ENCODE measurements at regions not wholly inside any gene's neighbourhood (a gene's known extent, or its start where the extent isn't known, plus 50 kb on each side); places are given as distances from the start of the nearest gene placed in this dataset.
"Not testable (repeated sequence)": the region's sequence is repeated elsewhere in the genome, so short reads cannot be mapped to it uniquely, and the experiment has no call there.

GRCh38 chr1:181324797-181325616 lies 158.3 kb upstream of the CACNA1E start:
- DNase-seq (ENCODE audit: low spot score) = no peak

- not testable (repeated sequence) for DNase-seq (ENCODE audit: low spot score)
These were observed 157.6 kb upstream of the CACNA1E start for GRCh38 chr1:181325765-181326164.

- DNase-seq (ENCODE audit: low spot score) = no peak
These were observed 157.0 kb upstream of the CACNA1E start for GRCh38 chr1:181326348-181326747.

- DNase-seq (ENCODE audit: low spot score) = no peak
These were observed 155.5 kb upstream of the CACNA1E start for GRCh38 chr1:181327796-181328195.

DNA sequence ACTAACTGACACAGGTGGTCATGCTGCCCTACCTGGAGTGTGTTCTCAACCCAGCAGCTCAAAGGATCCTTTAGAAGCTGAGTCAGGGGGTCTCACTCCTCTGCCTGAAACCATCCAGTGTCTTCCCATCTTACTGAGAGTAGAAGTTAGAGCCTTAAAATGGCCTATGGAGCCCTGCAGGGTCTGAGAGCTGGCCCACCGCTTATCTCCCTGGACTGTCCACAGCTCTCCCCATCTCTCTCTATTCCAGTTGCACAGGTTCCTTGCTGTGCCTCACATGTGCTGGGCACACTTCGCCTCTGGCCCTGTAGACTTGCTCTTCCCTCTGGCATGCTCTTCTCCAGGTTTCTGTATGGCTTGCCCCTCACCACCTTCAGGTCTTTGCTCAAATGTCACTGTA lies 148.6 kb upstream of the CACNA1E start:
- no peak for DNase-seq (ENCODE audit: low spot score)

- no peak for DNase-seq (ENCODE audit: low spot score)
These were observed 147.7 kb upstream of the CACNA1E start for GRCh38 chr1:181335631-181336030.

- no peak for DNase-seq (ENCODE audit: low spot score)
These were observed 142.2 kb upstream of the CACNA1E start for GRCh38 chr1:181341026-181341632.

DNA sequence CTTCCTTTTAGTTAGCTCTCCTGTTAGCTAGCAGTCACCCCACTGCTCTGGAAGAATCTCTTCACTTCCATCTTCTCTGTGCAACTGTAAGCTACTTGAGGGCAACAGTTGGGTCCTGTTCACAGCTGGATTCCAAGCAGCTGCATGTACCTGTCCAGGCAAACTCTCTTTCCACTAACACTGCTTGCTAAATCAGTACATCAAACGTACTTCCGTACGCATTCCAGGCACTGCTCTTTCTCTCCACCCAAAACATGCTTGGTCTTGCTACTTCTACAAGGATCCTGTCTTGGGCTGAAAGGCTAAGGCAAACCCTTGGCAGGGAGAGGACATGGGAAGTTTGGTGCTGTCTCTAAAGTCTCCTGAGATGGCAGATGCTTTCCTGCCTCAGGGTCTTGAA lies 139.2 kb upstream of the CACNA1E start:
- DNase-seq (ENCODE audit: low spot score) = no peak

GRCh38 chr1:181345146-181345545 lies 138.2 kb upstream of the CACNA1E start:
- DNase-seq (ENCODE audit: low spot score) = no peak

DNA sequence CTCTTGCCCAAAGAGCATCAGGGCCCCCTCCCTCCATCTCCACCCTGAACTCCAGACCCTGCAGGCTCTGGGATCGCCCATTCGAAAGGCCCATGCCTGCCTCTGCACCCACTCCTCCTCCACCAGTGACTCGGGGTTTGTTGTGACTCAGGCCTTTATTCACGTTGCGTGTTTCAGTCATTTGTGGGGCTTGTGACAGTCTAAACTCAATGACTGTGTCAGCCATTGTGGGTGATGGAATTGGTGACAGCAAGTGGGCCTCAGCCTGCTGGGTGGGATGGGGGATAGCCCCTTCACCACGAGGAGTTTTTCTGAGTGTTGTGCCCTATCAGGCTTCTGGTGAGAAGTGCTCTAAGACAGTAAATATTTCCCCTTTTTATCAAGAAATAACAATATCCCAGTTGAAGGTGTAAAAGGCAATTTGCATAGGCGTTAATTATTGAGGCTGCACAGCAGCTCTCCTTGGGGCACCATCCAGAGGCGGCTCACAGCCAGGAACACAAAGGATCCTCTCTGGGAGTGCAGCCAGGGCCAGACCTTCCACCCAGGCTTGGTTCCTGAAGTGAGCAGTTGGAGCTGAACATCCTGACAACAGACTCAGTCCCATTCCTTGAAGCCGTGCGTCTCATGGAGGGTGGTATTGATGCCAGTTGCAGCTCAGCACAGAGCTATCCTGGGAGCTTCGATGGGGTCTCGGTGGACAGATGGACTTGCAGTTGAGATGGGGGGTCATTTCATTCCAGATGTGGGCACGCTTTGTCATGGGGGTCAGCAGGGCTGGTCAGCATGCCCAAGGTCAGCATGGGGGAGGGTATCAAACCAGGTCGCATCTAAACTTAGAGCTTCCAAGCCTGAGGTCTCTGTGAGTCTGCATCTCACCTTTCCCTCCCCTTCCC lies 135.6 kb upstream of the CACNA1E start:
- DNase-seq (ENCODE audit: low spot score) = no peak

- no peak for DNase-seq (ENCODE audit: low spot score)
These were observed 133.8 kb upstream of the CACNA1E start for GRCh38 chr1:181349512-181349911.

DNA sequence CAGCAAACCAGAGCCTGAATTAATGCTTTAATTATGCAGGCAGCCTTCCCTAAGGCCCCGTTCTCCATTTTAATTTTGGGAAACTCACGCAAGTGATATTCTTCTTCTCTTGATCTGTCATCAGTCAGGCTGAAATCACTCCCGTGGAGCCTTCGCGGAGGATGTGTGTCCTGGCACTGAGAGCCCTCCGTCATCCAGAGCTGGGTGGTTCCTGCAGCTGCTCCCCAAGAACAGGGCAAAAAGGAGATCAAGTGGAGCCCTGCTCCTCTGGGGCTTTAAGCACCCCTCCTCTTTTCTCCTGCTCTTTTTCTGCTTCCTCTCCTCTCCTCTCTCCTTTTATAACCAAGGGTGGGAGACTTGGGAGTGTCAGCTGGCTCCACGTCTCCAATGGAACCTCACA lies 133.2 kb upstream of the CACNA1E start:
- DNase-seq (ENCODE audit: low spot score) = no peak

DNA sequence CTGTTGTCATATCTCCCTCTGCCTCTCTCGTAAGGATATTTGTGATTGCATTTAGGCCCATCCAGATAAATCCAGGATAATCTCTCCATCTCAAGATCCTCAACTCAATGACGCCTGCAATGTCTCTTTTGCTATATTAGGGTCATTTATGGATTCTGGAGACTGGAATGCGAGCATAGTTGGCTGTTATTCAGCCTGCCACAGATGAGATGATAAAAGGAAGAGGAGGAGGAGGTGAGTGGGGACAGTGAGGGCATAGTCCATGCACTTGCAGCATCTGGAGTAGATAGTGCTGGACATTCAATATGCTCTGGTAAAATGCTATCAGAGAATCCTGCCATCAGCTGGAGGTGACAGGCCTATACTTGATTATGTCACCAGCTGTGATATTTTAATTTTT lies 131.6 kb upstream of the CACNA1E start:
- no peak for DNase-seq (ENCODE audit: low spot score)

- no peak for DNase-seq (ENCODE audit: low spot score)
These were observed 130.6 kb upstream of the CACNA1E start for GRCh38 chr1:181352695-181353094.

DNA sequence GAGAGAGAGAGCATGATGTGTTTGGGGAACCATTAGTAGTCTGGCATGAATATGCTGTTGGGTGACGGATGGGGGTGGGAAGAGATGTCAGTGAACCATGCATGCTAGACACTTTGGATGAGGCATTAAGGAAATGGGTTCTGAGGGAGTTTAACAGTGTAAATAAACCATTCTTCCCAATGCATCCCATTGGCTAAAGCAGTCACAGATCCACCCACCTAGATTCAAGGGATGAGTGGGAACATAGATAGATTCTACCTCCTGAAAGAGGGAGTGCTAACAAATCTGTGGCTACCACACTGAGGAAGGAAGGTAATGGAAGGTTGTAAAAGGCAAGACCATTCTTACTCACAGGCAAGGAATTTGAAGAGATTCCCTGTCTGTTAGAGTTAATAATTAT lies 129.8 kb upstream of the CACNA1E start:
- DNase-seq (ENCODE audit: low spot score) = no peak

GRCh38 chr1:181354865-181355264 lies 128.5 kb upstream of the CACNA1E start:
- no peak for DNase-seq (ENCODE audit: low spot score)

DNA sequence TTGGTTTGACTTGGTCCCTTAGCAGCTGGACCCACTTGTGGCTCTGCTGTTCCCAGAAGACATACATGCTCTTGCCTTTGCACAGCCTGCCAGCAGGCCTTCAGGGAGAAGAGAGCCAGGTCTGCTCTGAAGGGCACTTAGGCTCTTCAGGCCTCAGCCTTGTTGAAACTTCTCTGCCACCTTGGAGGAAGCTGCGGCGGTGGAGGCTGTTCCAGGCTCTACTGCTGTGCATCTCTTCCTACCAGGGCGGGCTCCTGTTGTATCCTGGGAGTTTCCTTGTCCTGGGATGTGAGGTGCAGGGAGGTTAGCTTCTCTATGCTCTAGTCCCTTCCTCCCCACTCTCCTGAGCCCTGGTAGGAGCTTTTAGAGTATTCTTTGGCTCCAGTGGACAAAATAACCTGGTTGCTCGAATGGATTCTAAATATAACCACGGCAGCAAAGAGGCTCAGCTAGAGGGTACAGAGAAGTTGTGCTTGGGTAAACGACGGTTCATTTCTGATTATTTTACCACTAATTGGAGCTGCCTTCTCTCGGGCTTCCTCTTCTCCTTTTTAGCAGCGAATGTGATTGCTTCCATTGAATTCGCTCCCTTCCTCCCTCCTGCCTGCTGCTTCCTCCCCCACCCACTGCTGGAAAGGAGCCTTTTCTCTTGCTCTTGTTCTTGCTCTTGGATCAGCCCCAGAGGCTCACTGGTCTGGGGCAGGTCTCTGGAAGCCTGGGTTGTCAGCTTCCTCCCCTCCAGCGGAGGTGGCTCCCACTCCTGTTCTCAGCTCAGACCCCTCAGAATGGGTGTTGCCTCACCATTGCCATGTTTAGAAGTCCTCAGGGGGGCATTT lies 126.6 kb upstream of the CACNA1E start:
- DNase-seq (ENCODE audit: low spot score) = no peak

GRCh38 chr1:181359012-181359411 lies 124.3 kb upstream of the CACNA1E start:
- DNase-seq (ENCODE audit: low spot score) = no peak

- no peak for DNase-seq (ENCODE audit: low spot score)
These were observed 118.5 kb upstream of the CACNA1E start for GRCh38 chr1:181364801-181365200.

DNA sequence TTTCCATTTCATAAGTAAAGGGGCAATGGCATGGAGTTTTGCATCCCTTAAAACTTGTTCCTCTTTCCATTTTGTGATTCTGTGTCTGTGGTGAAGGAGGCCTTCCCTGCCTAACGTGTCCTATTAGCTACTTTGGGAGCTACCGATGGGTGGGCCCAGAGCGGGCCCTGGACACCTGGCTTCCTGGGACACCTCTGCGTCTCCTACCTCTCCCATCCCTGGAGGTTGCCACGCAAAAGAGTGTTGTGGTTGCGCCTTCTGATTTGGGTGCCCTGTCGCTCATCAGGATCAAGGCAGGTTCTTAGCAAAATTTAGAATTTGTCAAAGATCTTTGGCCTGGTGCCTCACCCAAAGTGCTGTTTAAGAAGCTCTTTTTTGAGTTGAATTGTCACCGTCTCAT lies 116.4 kb upstream of the CACNA1E start:
- DNase-seq (ENCODE audit: low spot score) = no peak

DNA sequence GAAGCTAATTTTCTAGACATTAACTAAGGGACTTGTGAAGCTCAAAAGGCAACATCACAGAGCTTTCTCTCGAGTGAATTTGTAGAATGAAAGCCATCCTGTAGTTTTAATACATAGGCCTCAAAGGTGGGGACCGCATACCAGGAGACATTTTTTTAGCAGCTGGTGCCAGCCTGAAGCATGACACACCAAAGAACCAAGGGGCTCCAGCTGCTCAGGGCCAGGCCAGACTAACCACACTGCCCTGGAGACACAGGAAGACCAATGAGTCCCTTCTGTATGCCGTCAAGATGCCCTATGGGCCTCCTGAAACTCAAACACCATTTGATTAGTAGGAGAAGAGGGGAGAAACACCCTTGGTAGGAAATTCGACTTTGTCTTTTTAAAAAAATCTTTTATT lies 113.9 kb upstream of the CACNA1E start:
- DNase-seq (ENCODE audit: low spot score) = no peak

Measured in mesenteric fat pad (tissue), 1 donor.